ENCODE measurements at regions not wholly inside any gene's neighbourhood (a gene's known extent, or its start where the extent isn't known, plus 50 kb on each side); places are given as distances from the start of the nearest gene placed in this dataset.

GRCh38 chr6:113750151-113750855, 106.8 kb upstream of the MARCKS start:
- intact Hi-C loops (cut with DNase I, micrococcal nuclease): no loop called here
- Mint-ChIP-seq H3K27ac (no peak overlapping the region), H3K9me3 (ENCODE audit: low read depth) (no peaks in the 10 kb centered on the region), H3K4me3 (no peak overlapping the region), H3K27me3 (peaks cover 2% of the 10 kb centered on the region), H3K4me1 (no peaks in the 10 kb centered on the region), H3K36me3 (ENCODE audit: low read depth) (no peaks in the 10 kb centered on the region)
- no peak for DNase-seq
- ChIA-PET POLR2A (no interaction called here), CTCF (no interaction called here)
- no peak for ATAC-seq

- no peaks in the 10 kb centered on the region for H3K36me3 Mint-ChIP-seq (ENCODE audit: low read depth)
- H3K4me3 Mint-ChIP-seq: no peak overlapping the region
- H3K27me3 Mint-ChIP-seq: peaks cover under 1% of the 10 kb centered on the region
- intact Hi-C loops (cut with DNase I, micrococcal nuclease): no loop called here
- DNase-seq (no peak), ATAC-seq (no peak)
- ChIA-PET POLR2A (no interaction called here), CTCF (no interaction called here)
- H3K4me1 Mint-ChIP-seq: no peaks in the 10 kb centered on the region
- H3K27ac Mint-ChIP-seq: no peak overlapping the region
- no peaks in the 10 kb centered on the region for H3K9me3 Mint-ChIP-seq (ENCODE audit: low read depth)
These were observed 102.9 kb upstream of the MARCKS start for GRCh38 chr6:113754291-113754690.

GRCh38 chr6:113755449-113756289, 101.5 kb upstream of the MARCKS start:
- H3K27ac Mint-ChIP-seq: no peak overlapping the region

GRCh38 chr6:113756290-113756665, 100.9 kb upstream of the MARCKS start:
- Mint-ChIP-seq H3K4me3 (no peak overlapping the region), H3K4me1 (no peaks in the 10 kb centered on the region), H3K9me3 (ENCODE audit: low read depth) (no peaks in the 10 kb centered on the region), H3K27ac (no peak overlapping the region), H3K27me3 (no peaks in the 10 kb centered on the region), H3K36me3 (ENCODE audit: low read depth) (no peaks in the 10 kb centered on the region)
- DNase-seq (no peak), ATAC-seq (no peak)
- intact Hi-C loops (cut with DNase I, micrococcal nuclease): no loop called here
- POLR2A ChIA-PET: no interaction called here
- CTCF ChIA-PET: no interaction called here

More at GRCh38 chr6:113755449-113756289, 101.5 kb upstream of the MARCKS start:
- intact Hi-C loops (cut with DNase I, micrococcal nuclease): no loop called here
- no peak for ATAC-seq
- POLR2A ChIA-PET: interaction anchor here (0.6 kb wide), 1 partner anchor 23 kb away, joined by 3 read pairs; no protein-coding TSS in a partner anchor
- no peak overlapping the region for H3K4me3 Mint-ChIP-seq
- CTCF ChIA-PET: no interaction called here
- no peaks in the 10 kb centered on the region for H3K27me3 Mint-ChIP-seq
- DNase-seq: no peak
- no peaks in the 10 kb centered on the region for H3K36me3 Mint-ChIP-seq (ENCODE audit: low read depth)
- no peaks in the 10 kb centered on the region for H3K9me3 Mint-ChIP-seq (ENCODE audit: low read depth)
- no peaks in the 10 kb centered on the region for H3K4me1 Mint-ChIP-seq

- no peaks in the 10 kb centered on the region for H3K27me3 Mint-ChIP-seq
- H3K4me1 Mint-ChIP-seq: no peaks in the 10 kb centered on the region
- no peak for DNase-seq
- H3K9me3 Mint-ChIP-seq (ENCODE audit: low read depth): no peaks in the 10 kb centered on the region
- intact Hi-C loops (cut with DNase I, micrococcal nuclease): no loop called here
- ATAC-seq: no peak
- no peak overlapping the region for H3K4me3 Mint-ChIP-seq
- ChIA-PET CTCF (no interaction called here), POLR2A (no interaction called here)
- H3K27ac Mint-ChIP-seq: no peak overlapping the region
- H3K36me3 Mint-ChIP-seq (ENCODE audit: low read depth): no peaks in the 10 kb centered on the region
These were observed 98.9 kb upstream of the MARCKS start for GRCh38 chr6:113758214-113758613.

GRCh38 chr6:113758826-113759574, 98.1 kb upstream of the MARCKS start:
- POLR2A ChIA-PET: no interaction called here
- H3K27ac Mint-ChIP-seq: no peak overlapping the region

GRCh38 chr6:113762641-113763040, 94.5 kb upstream of the MARCKS start:
- CTCF ChIA-PET: no interaction called here
- POLR2A ChIA-PET: no interaction called here
- H3K36me3 Mint-ChIP-seq (ENCODE audit: low read depth): no peaks in the 10 kb centered on the region
- intact Hi-C loops (cut with DNase I, micrococcal nuclease): no loop called here
- no peaks in the 10 kb centered on the region for H3K9me3 Mint-ChIP-seq (ENCODE audit: low read depth)
- DNase-seq (no peak), ATAC-seq (no peak)
- peaks cover 6% of the 10 kb centered on the region for H3K4me1 Mint-ChIP-seq
- no peak overlapping the region for H3K27ac Mint-ChIP-seq
- no peak overlapping the region for H3K4me3 Mint-ChIP-seq
- no peaks in the 10 kb centered on the region for H3K27me3 Mint-ChIP-seq

More at GRCh38 chr6:113758826-113759574, 98.1 kb upstream of the MARCKS start:
- Mint-ChIP-seq H3K9me3 (ENCODE audit: low read depth) (no peaks in the 10 kb centered on the region), H3K36me3 (ENCODE audit: low read depth) (no peaks in the 10 kb centered on the region), H3K27me3 (no peaks in the 10 kb centered on the region), H3K4me1 (peaks cover 6% of the 10 kb centered on the region), H3K4me3 (no peak overlapping the region)
- ATAC-seq: no peak
- intact Hi-C loops (cut with DNase I, micrococcal nuclease): no loop called here
- no peak for DNase-seq
- CTCF ChIA-PET: no interaction called here

- DNase-seq (no peak), ATAC-seq (no peak)
- CTCF ChIA-PET: interaction anchor here (0.7 kb wide), 1 partner anchor 418 kb away, joined by 3 read pairs; no protein-coding TSS in a partner anchor
- Mint-ChIP-seq H3K27me3 (no peaks in the 10 kb centered on the region), H3K27ac (no peak overlapping the region), H3K4me1 (peaks cover 6% of the 10 kb centered on the region), H3K4me3 (no peak overlapping the region), H3K9me3 (ENCODE audit: low read depth) (no peaks in the 10 kb centered on the region), H3K36me3 (ENCODE audit: low read depth) (no peaks in the 10 kb centered on the region)
- POLR2A ChIA-PET: no interaction called here
- intact Hi-C loops (cut with DNase I, micrococcal nuclease): no loop called here
These were observed 93.8 kb upstream of the MARCKS start for GRCh38 chr6:113763311-113763766.

GRCh38 chr6:113763876-113764275, 93.3 kb upstream of the MARCKS start:
- Mint-ChIP-seq H3K27me3 (no peaks in the 10 kb centered on the region), H3K4me3 (no peak overlapping the region), H3K4me1 (peaks cover 6% of the 10 kb centered on the region), H3K36me3 (ENCODE audit: low read depth) (no peaks in the 10 kb centered on the region), H3K9me3 (ENCODE audit: low read depth) (no peaks in the 10 kb centered on the region), H3K27ac (no peak overlapping the region)
- ChIA-PET CTCF (interaction anchor here (0.6 to 0.7 kb wide), 2 partner anchors 417 to 576 kb away, joined by 3 read pairs; no protein-coding TSS in a partner anchor), POLR2A (no interaction called here)
- ATAC-seq: peak; percentile 83
- intact Hi-C loops (cut with DNase I, micrococcal nuclease): no loop called here
- peak; percentile 16 for DNase-seq

GRCh38 chr6:113765909-113766308, 91.2 kb upstream of the MARCKS start:
- intact Hi-C loops (cut with DNase I, micrococcal nuclease): no loop called here
- Mint-ChIP-seq H3K9me3 (ENCODE audit: low read depth) (no peaks in the 10 kb centered on the region), H3K4me1 (peaks cover 6% of the 10 kb centered on the region), H3K27me3 (no peaks in the 10 kb centered on the region), H3K27ac (no peak overlapping the region), H3K4me3 (no peak overlapping the region), H3K36me3 (ENCODE audit: low read depth) (no peaks in the 10 kb centered on the region)
- ATAC-seq (no peak), DNase-seq (no peak)
- ChIA-PET POLR2A (no interaction called here), CTCF (interaction anchor here (0.6 to 0.8 kb wide), 2 partner anchors 330 to 783 kb away, joined by 3 read pairs; no protein-coding TSS in a partner anchor)

- CTCF ChIA-PET: interaction anchor here (0.6 kb wide), 1 partner anchor 139 kb away, joined by 3 read pairs; no protein-coding TSS in a partner anchor
- Mint-ChIP-seq H3K36me3 (ENCODE audit: low read depth) (no peaks in the 10 kb centered on the region), H3K4me3 (no peak overlapping the region), H3K9me3 (ENCODE audit: low read depth) (no peaks in the 10 kb centered on the region), H3K27ac (no peak overlapping the region), H3K27me3 (no peaks in the 10 kb centered on the region), H3K4me1 (peaks cover 6% of the 10 kb centered on the region)
- no peak for ATAC-seq
- DNase-seq: no peak
- intact Hi-C loops (cut with DNase I, micrococcal nuclease): no loop called here
- POLR2A ChIA-PET: no interaction called here
These were observed 89.2 kb upstream of the MARCKS start for GRCh38 chr6:113767985-113768384.

All from activated CD4-positive, alpha-beta T cell treated with anti-CD3 and anti-CD28 coated beads for 36 hours (primary cell).